Stimulated activated CD4-positive, alpha-beta T cell treated with anti-CD3 and anti-CD28 coated beads, Interleukin-15, amount 100 ng/mL, for 24 hours (primary cell): ENCODE measurements at regions not wholly inside any gene's neighbourhood (a gene's known extent, or its start where the extent isn't known, plus 50 kb on each side); places are given as distances from the start of the nearest gene placed in this dataset.

Experiments
- DNase-seq: peaks from one replicate; pipeline ENCODE4 v3.0.0-alpha.2; 2020

DNA sequence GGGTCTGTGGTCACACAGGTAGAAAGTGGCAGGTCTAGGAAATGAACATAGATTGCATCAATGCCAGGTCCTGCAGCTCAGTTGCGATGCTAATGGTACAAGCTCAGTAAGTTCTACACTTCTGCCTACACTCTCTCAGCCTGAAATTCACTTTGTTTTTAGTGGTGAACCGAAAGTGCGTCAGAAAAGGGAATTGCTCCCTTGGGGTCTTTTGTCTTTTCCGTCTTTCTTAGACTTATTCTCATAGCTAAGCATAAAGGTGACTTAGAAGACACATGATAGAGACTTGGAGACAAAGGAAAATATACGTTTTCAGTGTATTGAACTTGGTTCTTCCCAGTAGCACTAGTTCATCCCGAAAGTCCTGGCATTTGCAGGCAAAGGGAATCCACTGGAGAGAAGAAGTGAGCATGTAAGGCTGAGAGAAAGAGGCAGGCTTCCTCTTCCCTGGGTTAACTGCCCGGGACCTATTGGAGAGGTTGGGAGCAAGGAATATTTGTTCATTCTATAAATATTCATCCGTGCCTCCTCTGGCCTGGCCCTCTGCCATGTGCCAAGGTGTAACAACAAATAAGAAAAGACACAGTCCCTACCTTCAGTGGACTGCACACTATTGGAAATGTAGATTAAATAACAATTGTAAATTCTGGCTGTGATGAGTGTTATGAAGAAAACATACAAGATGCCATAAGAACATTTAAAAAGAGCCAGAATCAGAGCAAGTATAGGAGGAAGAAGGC lies 785.8 kb downstream of the MED13L start:
- DNase-seq, result no peak

DNA sequence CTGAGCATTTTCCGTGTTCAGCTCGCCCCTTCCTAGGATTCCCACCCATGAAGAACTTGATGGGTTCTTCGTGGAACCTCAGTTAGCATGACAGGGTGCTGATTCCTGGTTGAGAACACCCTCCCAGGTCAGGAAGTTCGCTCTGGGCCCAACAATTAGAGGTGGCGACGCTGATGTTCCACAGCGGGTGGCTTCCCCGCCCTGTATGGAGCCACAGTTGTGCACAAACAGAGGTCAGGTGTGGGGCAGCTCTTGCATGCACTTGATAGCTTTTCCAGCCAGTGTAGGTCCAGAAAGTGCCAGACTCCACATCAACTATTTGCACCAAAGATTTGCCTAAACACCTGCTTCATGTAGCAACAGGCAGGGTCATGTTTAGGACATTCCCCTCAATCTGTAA lies 788.2 kb downstream of the MED13L start:
- DNase-seq, result no peak

DNA sequence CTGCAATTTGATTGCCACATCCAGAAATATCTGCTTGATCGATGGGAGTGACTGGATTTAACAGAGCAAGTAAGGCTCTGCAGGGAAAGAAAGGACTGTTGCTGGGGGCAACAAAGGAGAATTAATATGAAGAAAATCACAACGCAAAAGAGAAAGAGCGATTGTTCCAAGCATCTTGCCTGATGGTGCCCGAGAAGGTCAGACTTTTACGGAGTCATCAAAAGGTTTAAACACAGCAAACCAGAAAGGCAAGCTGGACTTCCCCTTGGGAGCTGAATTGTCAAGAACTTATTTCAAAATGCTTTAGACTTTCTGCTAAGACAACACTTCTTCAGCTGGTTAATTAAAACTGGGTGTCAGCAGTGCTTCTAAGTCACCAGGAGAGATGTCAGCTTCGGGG lies 791.5 kb downstream of the MED13L start:
- DNase-seq, result no peak

- DNase-seq, result no peak
Measured at GRCh38 chr12:115485503-115485902, 792.0 kb downstream of the MED13L start.

DNA sequence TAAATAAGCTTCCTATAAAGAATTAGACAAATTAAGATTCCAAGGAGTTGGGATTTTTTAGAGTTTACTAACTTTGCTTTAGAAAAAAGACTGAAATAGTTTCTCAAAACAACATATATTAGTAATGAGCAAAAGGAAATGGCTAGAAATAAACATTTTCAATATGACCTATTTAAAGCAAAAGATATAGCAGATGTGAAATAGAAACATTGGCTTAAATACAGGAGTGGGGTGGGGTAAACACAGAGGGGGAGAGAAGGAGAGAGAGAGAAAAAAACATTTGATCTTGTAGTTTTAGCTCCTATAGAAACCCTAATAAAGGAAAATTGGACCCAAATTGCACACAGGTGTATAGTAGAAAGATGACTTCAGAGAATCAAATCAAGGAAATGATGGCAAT lies 794.5 kb downstream of the MED13L start:
- no peak for DNase-seq

GRCh38 chr12:115481141-115481540 lies 796.4 kb downstream of the MED13L start:
- DNase-seq, result no peak

DNA sequence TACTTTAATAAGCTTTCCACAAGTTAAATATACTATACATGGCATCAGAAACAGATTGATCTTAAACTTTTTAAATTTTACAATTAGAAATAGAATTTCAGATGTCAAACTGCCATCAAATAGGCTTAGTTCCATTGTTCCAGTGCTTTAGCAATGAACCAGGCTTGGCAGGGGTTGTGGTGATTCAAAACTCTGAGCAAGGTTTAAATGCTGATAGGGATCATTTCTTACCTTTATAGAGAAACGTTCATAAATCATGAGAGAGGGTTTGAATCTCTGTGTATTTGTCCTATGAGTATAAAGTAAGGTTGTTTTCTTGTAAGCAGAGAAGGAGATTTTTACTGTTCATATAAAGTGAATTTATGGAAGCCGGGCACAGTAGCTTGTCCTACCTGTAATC lies 794.5 kb upstream of the TBX3 start:
- no peak for DNase-seq

DNA sequence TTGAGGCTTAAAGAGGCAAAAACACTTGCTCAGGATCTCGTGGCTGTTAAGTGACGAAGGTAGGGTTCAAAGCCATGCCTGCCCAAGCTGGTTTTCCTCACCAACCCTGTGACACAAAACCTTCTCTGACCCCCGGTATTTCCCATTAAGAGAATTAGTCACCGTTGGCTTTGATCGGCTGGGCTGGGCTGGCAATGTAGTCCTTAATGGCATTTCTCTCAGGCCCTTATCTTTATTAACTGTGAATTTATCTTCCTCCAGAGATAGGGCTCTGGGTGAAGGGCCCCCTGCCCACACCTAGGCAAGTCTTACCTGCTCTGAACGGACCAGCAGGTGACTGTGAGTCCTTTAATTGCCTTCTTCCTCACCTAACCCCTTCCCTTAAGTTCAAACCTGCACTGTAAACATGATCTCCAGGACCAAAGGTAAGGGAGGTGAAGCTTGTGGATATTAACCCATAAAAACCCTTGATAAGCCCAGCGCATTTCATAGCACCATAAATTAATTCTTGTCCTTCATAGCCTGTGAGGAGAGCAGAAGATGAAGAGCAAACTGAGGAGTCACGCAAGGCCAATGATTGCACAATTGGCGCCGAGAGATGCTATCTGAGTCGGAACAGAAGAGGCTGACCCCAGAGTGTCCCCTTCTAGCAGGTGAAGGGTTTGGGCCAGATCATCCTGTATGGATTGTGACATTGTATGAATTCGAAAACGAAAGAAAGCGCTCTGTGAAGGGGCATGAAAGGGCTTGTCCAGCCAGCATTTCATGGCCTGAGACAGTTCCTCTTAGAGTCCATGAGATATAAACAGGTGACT lies 790.8 kb upstream of the TBX3 start:
- DNase-seq, result no peak

- no peak for DNase-seq
Measured at GRCh38 chr12:115473257-115473956, 789.4 kb upstream of the TBX3 start.

- no peak for DNase-seq
Measured at GRCh38 chr12:115472852-115473251, 788.9 kb upstream of the TBX3 start.

- no peak for DNase-seq
Measured at GRCh38 chr12:115470977-115471376, 787.0 kb upstream of the TBX3 start.

GRCh38 chr12:115470526-115470925 lies 786.6 kb upstream of the TBX3 start:
- no peak for DNase-seq

GRCh38 chr12:115468087-115468510 lies 784.1 kb upstream of the TBX3 start:
- no peak for DNase-seq

DNA sequence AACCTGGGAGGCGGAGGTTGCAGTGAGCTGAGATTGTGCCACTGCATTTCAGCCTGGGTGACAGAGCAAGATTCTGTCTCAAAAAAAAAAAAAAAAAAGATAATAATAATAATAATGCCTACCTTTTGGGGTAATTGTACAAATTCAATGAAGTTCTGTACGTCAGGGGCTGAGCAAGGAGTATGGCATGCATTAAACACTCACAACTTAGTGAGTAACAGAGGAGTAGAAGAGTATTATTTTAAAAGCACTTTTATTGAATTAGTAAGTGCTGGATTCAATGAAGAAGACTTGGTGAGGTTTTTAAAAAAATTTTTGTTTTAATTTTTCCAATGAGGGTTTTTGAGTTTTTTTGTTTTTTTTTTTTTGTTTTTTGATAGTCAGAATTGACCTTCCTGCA lies 783.6 kb upstream of the TBX3 start:
- no peak for DNase-seq

- DNase-seq, result no peak
Measured at GRCh38 chr12:115466076-115466475, 782.1 kb upstream of the TBX3 start.

DNA sequence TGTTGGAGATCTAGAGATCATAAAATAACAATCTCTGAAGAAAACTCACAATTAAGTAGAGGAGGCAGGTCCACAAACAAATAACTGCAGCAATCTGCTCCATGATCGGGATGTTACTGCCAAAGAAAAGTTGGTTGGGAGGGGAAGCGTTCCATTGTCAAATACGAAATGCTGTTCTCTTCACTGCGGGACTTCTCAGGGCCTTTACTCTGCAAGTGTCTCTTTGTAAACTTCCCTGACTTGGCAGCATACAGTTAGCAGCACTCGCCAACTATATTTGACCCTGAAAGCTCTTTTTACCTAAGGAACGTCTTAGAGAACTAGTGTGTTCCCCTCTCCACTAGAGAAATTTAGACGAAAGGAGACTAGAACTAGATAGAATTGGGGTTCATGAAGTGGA lies 780.7 kb upstream of the TBX3 start:
- DNase-seq, result no peak

- no peak for DNase-seq
Measured at GRCh38 chr12:115464111-115464581, 780.2 kb upstream of the TBX3 start.

DNA sequence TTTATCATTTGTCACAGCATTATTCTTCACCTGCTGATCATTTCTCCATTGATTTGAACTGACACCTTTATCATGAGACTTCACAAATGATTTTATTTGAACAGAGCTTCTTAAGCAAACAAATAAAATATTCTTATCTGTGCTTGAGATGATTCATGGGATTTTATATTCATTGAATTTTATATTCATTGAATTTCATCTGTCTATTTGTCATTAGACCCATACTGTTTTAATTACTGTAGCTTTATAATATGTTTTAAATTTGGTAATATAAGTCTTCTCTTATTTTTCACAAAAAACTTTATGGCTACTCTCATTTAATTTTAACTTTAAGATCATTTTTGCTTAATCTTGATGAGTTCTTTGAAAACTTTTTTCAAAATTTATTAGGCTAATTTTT lies 777.4 kb upstream of the TBX3 start:
- DNase-seq, result no peak

DNA sequence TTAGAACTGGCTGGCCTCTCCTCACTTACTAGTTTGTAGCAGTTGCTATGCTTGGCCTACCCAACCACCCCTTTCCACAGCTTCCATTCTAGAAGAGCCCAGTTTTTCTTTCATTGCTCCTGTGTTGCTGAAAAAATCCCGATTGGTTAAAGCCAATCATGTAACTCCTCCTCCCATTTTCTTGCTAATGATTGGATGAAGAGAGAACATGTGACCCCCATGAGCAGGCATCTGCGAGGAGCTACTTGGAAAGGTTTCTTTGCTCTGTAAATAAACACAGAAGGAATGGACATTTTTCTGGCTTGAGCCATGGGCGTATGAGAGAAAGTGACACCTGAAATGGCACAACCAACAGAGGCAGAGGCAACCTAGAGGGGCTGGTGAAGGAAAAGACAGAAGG lies 773.8 kb upstream of the TBX3 start:
- no peak for DNase-seq

DNA sequence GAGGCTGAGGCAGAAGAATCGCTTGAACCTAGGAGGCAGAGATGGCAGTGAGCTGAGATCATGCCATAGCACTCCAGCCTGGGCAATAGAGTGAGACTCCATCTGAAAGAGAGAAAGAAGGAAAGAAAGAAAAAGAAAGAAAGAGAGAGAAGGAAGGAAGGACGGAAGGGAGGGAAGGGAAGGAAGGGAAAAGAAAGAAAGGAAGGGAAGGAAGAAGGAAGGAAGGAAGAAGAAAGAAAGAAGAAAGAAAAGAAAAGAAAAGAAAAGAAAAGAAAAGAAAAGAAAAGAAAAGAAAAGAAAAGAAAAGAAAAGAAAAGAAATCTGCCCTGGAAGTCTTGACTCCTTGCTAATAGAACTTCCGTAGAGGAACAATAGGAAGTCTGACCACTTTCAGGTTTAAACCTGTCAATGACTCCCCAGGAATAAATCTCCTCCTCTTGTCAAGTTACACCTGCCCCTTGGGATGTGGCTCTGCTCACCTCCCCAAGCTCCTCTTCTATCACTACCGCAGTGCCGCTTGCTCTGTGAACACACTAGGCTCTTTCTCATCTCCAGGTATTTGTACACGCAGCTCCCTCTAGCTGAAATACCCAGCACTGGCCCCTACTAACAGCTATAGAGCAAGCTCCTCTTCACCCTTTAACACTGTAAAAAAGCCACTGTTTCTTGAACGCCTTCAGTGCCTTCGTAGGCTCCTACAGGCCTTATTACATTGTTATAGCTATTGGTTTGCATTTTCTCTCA lies 773.1 kb upstream of the TBX3 start:
- DNase-seq, result no peak

GRCh38 chr12:115455268-115455681 lies 771.3 kb upstream of the TBX3 start:
- DNase-seq, result no peak

DNA sequence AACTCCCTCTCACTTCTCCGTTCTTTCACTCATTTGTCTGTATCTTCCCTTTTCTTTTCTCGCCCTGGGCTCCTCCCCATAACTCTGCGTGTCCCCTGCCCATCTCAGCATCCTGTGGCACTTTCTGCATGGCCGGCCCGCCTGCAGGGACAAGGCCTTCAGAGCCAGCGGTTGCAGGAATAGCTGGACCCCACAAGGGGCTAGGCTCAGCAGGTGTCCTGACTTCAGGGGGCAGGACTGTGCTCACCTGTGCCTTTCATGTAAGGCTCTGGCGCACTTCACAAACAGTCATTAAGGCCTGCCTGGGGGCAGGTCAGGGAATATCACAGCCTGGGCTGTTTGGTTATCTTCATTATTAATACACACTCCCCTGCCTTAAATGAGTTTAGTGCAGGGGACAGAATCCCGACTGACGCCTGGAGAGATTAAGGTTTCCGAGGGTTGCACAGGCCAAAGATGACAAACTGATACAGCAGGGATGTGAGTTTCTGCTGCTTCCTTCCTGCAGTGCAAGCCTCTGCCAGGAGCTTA lies 768.8 kb upstream of the TBX3 start:
- no peak for DNase-seq
